ENCODE measurements at regions not wholly inside any gene's neighbourhood (a gene's known extent, or its start where the extent isn't known, plus 50 kb on each side); places are given as distances from the start of the nearest gene placed in this dataset.

DNA sequence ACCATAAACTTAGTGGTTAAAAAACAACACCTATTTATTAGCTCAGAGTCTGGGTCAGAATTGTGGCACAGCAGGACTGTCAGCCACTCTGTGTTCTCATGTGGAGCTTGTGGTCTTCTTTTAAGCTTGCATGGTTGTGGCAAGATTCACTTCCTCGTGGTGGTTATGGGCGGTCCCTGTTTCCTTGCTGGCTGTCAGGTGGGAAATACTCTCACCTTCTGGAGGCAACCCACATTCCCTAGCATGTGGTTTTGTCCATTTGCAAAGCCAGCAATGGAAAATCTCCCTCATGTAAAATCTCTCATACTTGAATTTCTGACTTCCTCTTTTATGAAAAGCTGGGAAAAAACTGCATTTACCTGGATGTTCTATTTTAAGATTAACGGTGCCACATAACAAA lies 229.8 kb downstream of the ALX1 start:
- no peak for DNase-seq

DNA sequence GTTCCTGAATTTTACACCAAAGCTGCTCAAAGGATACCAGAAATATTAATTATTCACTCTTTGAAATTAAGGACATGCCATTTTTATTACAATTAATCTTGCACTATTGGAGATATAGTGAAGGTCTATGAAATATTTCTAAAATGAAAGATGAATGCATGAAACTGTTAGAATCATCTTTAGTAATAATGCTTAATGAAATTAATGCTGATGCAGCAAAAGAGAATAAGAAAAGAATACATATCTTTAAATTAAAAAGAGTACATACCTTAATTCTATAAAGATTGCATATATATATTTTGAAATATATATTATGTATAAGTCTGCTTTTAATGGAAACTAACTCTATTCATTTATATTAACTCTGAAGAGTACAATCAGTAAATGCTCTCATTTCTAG lies 236.0 kb downstream of the ALX1 start:
- DNase-seq = no peak

DNA sequence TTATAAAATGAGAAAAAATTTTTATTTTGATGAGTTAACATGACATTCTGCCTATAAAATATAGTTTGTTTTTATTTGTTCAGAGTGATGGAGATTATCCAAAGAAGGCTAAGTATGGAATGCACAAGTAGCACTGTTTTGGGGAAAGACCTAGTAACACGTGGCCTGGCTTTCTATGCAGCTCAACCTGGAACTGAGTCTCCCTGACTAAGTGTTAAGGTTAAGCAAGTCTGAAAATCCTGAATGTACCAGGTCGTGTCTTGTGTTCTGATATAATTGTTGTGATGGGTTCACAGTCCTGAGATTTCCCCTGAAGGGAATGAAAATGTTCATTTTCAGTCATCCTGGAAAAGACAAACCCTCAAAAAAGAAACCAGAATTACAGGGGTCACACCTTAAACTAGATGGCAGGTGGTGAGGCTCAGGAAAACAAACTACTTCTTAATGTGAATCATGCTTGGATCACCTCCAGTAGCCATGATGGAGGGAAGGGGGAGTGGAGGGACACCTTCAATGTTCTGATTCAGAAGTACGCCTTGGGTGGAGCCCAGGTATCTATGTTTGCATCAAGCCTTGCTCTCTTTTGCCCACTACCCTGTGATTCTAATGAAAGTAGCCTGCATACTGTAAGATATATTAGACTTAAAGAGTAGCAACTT lies 236.8 kb downstream of the ALX1 start:
- DNase-seq = peak; percentile 94

DNA sequence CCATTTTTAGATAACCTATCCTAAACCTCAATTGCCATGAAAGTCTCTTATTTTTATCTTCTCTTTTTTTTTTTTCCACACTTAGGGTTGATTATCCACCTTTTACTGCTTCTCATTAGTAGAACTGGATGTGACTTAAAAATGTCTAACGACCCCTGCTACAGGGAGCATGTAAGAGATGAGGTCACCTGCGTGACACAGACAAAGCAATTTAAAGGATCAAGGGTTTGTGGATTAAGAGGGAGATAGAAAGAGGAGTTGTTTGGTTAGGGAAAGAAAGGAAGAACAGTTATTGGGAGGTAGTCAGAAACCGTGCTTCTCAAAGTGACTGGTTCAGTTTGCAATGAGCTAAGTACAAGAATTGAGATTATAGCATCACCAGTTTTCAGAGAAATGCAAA lies 239.1 kb downstream of the ALX1 start:
- DNase-seq = peak; percentile 76

DNA sequence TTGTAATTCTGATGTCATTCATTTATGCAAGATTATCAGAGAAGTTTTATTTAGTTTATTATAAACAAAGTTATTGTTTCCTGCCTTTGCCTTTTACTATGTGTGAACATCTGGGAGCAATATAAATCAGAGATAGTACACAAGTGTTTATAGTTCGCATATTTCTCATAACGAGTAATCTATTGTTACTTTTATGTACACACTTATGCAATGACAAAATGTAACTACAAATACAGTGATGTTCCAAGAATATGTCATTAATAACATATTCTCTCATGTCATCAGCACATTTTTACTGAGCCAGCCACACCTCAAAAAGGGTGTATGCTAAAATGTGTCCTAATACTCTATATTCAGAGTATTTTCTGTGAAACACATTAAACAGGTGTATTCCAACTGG lies 243.2 kb downstream of the ALX1 start:
- DNase-seq = no peak

DNA sequence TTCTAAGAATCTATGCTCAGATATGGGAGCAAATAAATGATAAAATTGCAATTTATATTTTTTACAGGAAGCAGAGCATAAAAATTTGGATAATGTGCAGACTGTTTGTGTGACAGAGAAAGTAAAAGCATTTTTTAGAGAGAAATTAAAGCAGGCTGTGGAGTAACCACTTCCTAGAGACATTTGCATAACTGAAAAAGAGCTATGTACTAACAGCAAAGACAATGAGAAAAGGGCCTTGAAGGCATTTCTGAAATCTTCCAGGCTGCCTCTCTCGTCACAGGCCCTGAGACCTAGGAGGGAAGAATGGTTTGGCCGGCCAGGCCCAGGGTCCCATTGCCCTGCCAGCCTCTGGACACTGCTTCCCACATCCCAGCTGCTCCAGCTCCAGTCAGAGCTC lies 247.2 kb downstream of the ALX1 start:
- no peak for DNase-seq

DNA sequence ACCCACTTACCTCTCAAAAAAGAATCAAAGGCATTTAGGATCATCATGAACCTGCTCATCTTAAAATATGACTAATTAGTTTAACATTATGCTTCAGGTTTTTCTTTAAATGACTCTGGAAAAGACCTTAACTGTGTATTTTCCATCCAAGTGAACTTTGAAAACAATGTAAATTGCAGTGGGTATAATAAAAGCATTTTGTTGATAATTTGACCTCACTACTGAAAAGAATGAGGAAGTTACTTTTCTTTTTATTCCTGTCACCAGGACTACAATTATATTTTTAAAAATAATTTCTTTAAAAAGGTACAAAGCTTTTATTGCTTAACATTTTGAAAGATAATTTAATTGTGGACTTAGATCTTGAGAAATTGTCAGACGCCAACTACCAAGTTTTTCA lies 249.9 kb downstream of the ALX1 start:
- DNase-seq = no peak

DNA sequence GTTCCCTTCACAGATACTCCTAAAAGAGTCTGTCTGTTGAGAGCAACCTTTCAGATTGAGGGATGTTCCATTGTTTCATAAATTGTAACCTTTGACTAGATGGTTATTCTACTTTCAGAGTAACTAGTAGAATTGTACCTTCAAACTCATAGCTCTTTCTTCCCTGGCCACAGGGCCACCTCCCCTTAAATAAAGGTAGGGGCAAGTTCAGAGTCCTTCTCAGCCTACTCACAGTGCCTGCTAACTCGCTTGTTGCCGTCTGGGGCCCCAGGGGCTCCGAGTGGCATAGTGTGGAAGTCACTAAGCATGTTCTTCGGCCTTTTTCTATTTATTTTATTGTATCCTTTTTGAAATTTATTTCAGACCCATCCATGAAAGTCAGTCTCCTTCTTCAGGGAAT lies 250.4 kb downstream of the ALX1 start:
- DNase-seq = peak; percentile 49

DNA sequence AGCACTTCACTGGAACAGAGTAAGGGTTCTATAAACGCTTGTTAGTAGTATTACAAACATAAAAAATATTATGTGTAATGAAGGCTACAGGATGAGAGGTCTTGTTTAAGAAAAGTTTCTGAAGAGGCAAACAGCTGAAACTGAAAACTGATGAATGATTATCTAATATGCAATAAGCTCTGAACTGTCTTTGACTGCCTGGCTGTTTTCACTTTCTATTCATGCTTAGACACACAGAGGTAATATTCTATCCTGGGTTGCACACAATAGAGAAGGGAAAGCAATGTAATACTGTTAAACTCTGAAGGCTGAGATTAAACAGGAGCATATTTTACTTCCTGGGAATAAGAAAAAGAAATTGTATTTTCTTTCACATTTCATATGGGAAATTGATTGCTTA lies 251.3 kb downstream of the ALX1 start:
- no peak for DNase-seq

DNA sequence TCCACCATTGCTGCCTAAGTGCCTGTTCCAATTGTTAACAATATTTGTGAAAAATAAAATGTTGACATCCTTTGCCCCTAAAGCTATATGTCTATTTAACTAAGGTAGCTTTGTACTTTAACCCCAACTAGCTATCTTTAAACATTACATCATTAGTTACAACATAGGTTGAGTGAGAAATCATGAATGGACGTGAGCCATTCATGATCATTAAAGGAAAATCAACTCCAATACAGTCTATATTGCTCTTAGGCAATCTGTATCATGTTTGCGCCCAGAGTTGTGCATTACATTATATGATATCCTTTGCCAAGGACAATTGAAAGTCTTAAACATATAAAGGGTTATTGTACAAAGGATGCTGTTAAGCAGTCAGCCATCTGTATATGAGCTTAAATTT lies 269.6 kb downstream of the ALX1 start:
- DNase-seq = peak; percentile 80

DNA sequence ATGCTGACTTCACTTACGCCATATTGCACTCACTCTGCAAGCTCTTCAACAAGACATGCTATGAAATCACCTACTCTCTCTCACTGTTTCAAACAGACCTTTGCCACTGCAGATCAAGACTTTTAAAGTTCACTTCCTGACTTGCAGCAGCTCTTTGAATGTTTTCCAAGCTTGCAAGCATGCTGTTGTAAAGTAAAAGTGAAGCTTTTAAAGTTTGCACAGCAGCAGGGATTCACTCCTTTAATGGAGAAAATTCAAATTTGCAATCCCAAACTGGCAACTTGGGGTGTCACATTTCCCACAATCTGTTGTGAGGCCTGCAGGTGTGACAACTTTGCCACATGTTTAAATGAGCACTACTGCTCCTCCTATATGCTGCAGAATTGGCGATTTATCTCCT lies 270.9 kb downstream of the ALX1 start:
- peak; percentile 81 for DNase-seq

DNA sequence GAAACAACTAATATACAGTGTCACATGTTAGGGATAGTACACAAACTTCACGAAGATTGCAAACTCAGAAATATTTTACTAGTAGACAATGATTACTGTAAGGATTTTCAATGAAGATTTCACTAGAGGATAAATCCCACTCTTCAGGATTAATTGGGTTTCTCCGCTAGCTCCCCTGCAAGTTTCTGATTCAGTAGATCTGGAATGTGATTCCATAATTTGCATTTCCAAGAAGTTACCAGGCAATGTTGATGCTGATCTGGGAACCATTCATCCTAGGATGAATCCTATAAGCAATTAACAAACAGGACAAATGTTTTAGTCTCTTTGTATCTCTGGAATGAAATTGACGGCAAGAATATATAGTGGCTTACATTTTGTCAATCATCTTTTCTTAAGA lies 272.4 kb downstream of the ALX1 start:
- DNase-seq = no peak

DNA sequence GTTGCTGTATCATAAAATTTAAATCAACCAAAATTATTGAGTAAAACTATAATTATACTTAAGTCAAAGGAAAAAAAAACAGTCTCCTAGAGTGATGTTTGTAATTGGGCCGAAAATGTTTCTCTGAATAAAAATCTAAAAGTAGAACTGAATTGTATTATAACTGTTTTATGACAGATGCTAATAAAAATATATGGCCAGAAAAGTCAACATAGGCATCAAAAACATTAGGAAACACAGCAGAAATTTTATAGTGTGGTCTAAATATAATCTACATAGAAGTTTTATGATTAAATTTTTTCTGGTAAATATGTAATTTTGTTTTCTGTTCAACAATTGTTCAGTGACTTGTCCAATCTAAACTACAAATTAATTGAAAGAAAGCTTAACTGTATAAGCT lies 277.8 kb downstream of the ALX1 start:
- peak; percentile 22 for DNase-seq

DNA sequence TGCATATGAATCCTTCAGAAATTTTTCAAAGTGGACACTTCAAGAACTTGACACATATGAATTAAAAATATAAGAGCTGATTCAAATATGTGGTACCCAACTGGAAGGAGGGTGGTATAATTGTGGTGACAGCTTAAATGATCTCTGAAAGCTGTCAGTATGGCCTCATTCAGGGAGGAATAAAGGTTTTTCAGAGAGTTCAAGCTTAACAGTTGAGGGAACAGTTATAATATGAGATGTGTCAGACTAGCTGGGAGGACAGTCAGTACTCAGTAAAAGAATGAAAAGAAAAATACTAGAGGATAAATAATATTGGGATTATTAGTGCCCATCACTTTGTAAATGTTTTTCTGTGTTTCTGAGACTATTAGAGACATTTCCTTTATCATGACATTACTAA lies 277.5 kb downstream of the RASSF9 start:
- DNase-seq = peak; percentile 54

DNA sequence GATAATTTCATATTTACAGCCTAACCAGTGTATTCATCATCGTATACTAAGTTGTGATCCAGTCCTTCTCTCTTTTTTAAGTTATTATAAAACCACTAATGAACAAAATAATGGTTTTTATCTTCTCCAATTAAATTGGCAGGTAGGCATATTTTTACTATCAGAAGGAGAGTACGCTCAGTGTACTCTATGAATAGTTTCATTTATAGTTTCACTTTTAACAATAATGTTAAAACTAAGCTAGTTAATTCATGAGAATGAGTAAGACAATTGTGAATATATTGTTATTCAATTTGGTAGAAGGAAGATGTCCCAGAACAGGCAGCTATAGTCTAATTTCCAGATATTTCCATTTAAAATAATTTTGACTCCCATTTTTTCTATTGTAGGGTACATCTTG lies 277.1 kb downstream of the RASSF9 start:
- DNase-seq = no peak

DNA sequence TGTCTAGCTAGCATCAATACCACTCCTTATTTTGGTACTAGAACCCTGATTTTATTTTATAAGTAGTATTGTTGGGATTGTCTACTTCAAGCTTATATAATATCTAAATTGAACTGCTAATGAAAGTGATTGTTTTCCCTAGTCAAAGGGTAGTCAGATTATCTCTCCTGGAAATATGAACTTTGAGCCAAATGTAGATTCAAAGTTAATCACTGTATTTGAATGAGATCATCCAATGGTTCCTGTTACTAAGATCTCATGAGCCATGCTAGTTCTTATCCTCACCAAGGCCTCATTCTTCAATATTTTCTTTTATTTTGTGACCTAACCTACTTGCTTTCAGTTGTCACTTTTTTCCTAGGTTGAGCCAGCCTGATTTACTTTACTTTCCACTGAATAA lies 276.7 kb downstream of the RASSF9 start:
- DNase-seq = no peak

DNA sequence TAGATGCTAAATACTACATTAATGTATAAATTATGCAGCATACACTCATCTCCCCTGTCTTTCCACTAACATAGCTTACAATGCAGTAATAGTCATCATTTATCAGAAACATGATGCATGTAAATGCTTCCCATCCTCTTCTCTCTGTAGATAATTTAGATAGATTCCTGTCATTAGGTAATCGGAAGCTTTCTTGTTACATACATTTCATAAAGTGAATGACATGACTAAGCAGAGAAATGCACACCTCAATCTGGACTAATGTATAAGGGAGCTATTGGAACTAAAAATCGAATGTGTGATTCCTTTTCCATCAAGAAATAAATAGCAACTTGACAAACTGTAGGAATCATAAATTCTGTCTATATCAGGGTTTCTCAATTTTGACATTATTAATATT lies 273.4 kb downstream of the RASSF9 start:
- peak; percentile 55 for DNase-seq

DNA sequence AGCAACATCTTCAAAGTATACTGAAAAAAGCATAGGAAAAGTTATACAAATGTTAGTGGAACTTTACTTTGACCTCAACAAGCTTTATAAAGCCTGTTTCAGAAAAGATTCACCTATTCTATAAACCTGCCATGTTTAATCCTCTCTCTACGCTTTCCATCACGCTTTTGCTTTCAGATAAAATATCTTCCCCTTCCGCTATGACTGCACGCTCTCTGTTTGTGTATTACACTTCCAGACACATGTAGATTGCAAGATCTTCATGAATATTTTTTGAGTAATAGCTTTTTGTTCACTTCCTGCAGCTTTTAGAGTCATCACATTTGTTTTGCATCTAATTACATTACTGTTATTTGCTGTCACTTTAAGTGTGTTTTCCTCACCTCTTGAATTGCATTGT lies 271.4 kb downstream of the RASSF9 start:
- DNase-seq = peak; percentile 78

DNA sequence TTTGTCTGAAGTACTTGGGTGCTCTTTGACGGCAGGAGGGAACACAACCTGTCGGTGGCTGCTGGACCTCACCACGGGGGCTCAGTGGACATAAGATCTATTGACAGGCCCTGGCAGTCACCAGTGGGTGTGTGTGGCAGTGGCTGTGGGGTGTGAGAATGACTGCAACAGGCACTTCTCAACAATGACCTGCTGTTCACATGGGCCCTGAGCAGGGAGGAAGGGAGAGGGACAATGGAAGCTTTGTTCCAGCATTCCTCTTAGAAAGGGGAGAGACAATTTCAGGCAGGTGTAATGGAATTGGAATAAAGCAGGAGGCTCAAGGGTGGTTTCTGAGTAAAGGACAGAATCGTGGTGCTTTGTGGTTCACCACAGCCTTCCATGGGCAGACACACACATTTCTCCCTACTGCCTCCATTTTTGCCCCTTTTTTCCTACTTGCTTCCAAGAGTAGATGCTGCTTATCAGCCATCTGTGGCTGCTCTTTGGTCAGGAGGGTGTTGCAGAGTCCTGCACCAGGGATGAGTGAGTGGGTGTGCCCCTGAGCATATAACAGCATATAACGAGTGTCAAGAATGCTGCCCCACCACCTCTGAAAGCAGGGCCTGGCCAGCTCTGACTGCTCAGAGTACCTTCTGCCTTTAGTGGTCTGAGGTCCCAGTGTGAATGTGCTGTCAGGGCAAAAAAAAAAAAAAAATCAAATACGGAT lies 267.7 kb downstream of the RASSF9 start:
- peak; percentile 33 for DNase-seq

DNA sequence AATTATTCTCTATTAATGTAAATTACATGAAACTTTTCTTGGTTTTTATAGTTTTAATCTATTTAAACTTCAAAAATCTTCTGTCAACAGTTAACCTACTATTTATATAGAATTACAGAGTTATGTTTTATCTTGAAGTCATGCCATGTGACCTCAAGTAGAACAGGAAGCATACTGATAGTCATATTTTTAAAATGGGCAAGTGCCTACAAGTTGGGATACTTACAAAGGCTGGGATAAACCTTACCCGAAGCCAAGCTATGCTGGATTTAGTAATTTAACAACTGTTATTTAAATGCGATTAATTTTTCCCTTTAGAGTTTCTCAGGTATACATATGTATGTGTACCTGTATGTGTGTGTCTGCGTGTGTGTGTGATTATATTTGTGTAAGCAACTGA lies 266.9 kb downstream of the RASSF9 start:
- no peak for DNase-seq

DNA sequence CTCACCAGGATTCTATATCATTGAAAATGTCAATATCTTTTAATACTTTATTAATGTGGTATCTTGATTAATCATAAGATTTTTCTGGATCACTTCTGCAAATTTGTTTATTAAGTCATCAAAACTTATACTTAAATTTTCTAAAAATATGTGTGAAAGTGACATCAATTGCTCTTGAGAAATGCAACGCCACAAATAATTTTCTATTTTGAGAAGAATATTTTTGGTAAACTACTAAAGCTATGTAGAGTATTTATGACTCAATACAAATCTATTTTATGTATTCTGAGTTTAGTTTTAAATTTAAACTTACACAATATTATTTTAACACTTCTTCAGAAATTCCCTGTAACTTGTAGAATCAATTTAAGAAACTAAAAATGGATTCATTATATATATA lies 263.3 kb downstream of the RASSF9 start:
- DNase-seq = no peak

DNA sequence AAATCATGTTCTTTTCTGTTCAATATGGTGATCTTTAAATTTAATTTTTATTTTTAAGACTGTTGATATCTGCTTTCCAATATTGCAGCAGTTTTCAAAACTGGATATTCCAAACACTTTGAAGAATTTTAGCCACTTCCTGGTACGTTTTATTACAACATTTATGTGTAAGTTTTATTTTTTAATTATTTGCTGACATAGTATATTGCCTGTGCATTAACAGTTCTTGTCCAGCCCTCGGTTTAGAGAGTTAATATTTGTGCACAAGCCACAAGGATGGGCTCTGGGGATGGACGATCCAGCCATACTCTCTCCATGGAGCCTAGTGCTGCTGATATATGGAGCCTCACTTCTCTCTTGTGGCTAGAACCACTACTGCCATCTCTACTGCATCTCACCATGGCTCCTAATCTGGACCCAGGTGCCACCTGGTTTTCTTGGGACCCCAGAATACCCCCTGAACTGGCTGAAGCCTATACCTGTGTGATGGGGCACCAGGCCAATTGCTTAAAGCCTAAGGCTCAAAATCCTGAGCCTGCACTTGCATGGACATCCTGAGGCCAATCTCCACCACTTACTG lies 262.5 kb downstream of the RASSF9 start:
- DNase-seq = peak; percentile 25

DNA sequence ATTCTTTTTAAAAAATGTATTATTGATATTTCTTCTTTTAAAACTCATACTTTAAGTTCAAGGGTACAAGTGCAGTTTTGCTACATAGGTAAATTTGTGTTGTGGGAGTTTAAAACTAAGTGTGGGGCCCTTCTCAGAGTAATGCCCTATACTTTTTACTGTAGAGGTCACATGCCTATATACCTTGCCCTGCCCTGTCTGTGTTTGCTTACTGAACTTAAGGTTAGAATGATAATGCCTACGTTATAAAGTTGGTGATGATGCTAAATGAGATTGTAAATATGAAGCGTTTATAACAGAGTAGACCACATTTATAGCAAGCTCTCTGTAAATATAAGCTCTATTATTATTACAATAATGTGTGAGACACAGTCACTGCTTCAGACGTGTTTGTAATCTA lies 261.9 kb downstream of the RASSF9 start:
- no peak for DNase-seq
